ENCODE measurements at regions not wholly inside any gene's neighbourhood (a gene's known extent, or its start where the extent isn't known, plus 50 kb on each side); places are given as distances from the start of the nearest gene placed in this dataset.

DNA sequence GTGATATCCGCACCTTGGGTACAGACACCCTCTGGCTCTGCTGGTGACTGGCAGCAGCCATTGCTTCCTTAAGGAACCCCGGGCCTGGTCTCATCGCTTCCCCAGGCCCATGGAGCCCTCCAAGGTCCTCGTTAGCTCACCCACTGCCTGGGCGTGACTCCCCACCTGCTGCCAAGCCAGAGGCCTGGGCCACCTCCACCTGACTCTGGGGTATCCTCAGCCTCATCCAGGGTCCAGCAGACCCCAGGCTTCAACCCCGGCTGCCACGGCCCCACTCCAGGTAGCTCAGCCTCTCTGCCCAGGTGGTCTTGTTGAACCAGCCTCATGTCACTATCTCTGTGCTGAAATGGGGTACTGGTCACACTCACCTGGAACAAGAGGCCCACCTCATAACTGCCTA lies 337.9 kb downstream of the BRD1 start:
- H3K27ac Mint-ChIP-seq = no peak overlapping the region
- no peak for DNase-seq

DNA sequence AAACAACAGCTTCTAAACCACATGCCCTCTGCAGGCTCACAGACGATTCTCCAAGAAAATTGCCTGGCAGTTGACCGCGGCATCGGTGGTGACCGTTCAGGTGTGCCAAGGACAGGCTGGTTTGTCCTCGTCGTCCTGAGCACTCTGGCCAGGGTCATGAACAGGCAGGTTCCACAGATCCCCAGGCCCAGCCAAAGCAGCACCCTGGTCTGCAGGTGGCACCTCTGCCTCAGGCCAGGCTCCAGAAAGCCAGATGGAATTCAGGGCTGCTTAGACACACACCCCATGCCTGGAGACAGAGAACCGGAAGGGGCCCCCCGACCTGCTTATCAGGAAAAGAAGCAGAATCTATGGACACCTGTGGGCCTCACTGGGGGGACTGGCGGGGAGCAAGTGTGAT lies 338.7 kb downstream of the BRD1 start:
- Mint-ChIP-seq H3K27me3 (ENCODE audit: low read depth) (no peaks in the 10 kb centered on the region), H3K4me3 (no peak overlapping the region), H3K9me3 (no peaks in the 10 kb centered on the region), H3K4me1 (ENCODE audit: low read depth) (no peaks in the 10 kb centered on the region), H3K36me3 (ENCODE audit: insufficient read depth in 2 of 2) (no peaks in the 10 kb centered on the region), H3K27ac (no peak overlapping the region)
- ATAC-seq (replicated peaks in 1 of 2) (no peak), DNase-seq (no peak)

More for the DNA sequence above, 337.9 kb downstream of the BRD1 start:
- no peaks in the 10 kb centered on the region for H3K36me3 Mint-ChIP-seq (ENCODE audit: insufficient read depth in 2 of 2)
- no peak for ATAC-seq (replicated peaks in 1 of 2)
- no peaks in the 10 kb centered on the region for H3K27me3 Mint-ChIP-seq (ENCODE audit: low read depth)
- no peaks in the 10 kb centered on the region for H3K9me3 Mint-ChIP-seq
- H3K4me3 Mint-ChIP-seq = no peak overlapping the region
- H3K4me1 Mint-ChIP-seq (ENCODE audit: low read depth) = no peaks in the 10 kb centered on the region

DNA sequence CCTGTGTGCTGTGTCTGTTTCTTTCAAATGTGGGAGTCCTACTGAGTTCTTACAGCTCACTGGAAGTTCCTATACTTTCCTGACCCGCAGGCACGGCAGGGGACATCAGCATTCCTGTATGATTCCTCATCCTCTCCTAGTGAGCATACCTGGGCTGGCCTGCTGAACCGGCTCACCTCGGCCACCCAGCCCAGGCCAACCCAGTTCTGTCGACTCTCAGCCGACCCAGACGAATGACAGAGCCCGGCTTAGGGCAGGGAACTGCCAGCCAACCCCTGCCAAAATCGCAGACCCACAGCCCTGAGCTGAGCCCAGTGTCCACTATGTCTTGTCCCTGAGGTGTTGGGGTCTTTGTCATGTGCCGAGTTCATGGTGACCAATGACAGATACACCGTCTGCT lies 339.7 kb downstream of the BRD1 start:
- Mint-ChIP-seq H3K27ac (no peak overlapping the region), H3K4me3 (no peak overlapping the region), H3K4me1 (ENCODE audit: low read depth) (no peaks in the 10 kb centered on the region), H3K27me3 (ENCODE audit: low read depth) (no peaks in the 10 kb centered on the region), H3K9me3 (no peaks in the 10 kb centered on the region), H3K36me3 (ENCODE audit: insufficient read depth in 2 of 2) (no peaks in the 10 kb centered on the region)
- DNase-seq (no peak), ATAC-seq (replicated peaks in 1 of 2) (no peak)

DNA sequence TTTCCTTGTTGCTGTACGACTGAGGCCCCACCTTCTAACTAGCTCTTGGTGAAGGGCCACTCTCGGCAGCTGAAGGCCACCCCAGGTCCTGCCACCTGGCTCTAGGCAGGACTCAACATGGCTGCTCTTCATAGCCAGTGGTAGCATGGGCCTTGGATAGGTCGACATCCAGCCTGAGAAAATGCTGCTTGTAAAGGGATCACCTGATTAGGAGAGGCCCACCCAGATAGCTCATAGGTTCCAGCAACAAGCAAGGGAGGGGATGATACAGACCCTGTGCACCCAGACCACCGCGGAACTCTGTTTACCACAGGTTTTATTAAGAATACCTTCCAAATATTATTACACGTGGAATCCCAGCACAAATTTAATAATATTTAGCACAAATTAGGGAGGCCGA lies 341.4 kb downstream of the BRD1 start:
- Mint-ChIP-seq H3K27ac (no peak overlapping the region), H3K27me3 (ENCODE audit: low read depth) (peaks cover 6% of the 10 kb centered on the region), H3K36me3 (ENCODE audit: insufficient read depth in 2 of 2) (no peaks in the 10 kb centered on the region), H3K4me1 (ENCODE audit: low read depth) (peaks cover 5% of the 10 kb centered on the region), H3K4me3 (no peak overlapping the region), H3K9me3 (no peaks in the 10 kb centered on the region)
- no peak for ATAC-seq (replicated peaks in 1 of 2)
- DNase-seq = no peak

DNA sequence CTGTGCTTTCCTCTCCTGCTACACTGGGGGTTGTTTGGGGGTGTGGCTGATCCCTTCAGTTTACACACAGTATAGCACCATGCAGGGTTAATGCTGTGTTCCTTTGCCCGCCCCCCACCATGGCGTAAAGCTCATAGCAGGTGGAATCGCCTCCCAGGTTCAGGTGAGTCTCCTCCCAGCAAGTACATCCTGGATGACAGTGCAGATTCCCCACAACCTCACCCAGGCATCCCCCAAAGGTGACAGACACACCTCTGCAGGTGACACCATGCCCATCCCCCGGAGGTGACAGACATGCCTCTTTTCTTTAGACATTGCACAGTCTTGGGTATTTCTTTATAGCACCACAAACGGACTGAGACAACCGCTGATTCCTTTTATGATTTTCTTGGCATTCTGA lies 343.7 kb downstream of the BRD1 start:
- DNase-seq (no peak), ATAC-seq (replicated peaks in 1 of 2) (no peak)
- Mint-ChIP-seq H3K4me1 (ENCODE audit: low read depth) (peaks cover 5% of the 10 kb centered on the region), H3K27me3 (ENCODE audit: low read depth) (peaks cover 6% of the 10 kb centered on the region), H3K36me3 (ENCODE audit: insufficient read depth in 2 of 2) (no peaks in the 10 kb centered on the region), H3K27ac (no peak overlapping the region), H3K4me3 (no peak overlapping the region), H3K9me3 (no peaks in the 10 kb centered on the region)

DNA sequence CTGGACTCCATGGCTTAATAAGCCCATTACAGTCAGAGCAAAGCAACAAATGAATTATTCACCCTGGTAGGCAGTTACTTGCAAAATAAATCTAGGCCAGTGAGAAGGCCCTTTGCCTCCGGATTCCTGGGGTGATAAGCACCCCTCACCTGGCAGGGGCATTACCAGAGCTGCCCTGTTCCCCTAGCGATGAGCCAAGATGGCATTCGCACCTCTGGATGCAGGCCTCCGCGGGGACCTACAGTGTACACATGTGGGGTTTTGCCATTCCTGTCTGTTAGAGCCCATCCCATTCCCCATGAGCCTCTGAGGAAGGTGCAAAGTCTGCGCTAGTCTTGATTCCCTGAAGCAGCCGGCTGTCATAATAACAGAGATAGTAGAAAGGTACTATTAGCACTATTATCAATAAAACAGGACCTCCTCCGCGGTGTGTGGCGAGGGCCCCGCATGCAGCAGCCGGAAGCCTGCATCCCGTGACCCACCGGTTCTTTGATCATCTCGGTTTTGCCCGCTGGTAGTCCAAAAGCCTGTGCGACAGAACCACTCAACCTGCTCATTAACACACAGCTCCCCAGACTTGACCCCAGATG lies 344.3 kb downstream of the BRD1 start:
- H3K36me3 Mint-ChIP-seq (ENCODE audit: insufficient read depth in 2 of 2) = peaks cover 0 to 2% of the 10 kb centered on the region in 2 donors
- DNase-seq (no peak), ATAC-seq (replicated peaks in 1 of 2) (no peak)
- H3K27ac Mint-ChIP-seq = no peak overlapping the region
- peaks cover 6% of the 10 kb centered on the region for H3K27me3 Mint-ChIP-seq (ENCODE audit: low read depth)
- no peak overlapping the region for H3K4me3 Mint-ChIP-seq
- peaks cover 5% of the 10 kb centered on the region for H3K4me1 Mint-ChIP-seq (ENCODE audit: low read depth)
- peaks cover 0 to 2% of the 10 kb centered on the region in 2 donors for H3K9me3 Mint-ChIP-seq

DNA sequence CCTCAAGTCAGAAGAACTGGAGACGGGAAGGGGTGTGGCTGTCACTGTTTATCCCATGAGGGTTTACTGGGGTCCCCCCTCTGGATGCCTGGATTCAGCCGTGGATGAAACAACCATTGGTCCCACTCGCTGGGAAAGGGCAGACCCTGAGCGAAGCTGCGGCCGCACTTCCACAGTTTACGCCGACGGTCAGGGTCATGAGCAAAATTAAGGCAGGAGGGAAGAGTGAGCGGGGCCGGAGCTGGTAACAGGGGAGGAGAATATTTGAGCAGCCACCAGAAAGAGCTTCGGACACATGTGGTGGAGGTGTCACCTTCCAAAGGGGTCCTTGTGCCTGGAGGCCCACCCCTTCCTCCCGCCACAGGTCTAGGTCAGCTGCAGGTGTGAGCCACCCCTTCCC lies 344.9 kb downstream of the BRD1 start:
- DNase-seq (no peak), ATAC-seq (replicated peaks in 1 of 2) (no peak)
- Mint-ChIP-seq H3K27ac (no peak overlapping the region), H3K4me1 (ENCODE audit: low read depth) (peaks cover 5% of the 10 kb centered on the region), H3K4me3 (no peak overlapping the region), H3K27me3 (ENCODE audit: low read depth) (peaks cover 6% of the 10 kb centered on the region), H3K9me3 (peaks cover 0 to 2% of the 10 kb centered on the region in 2 donors), H3K36me3 (ENCODE audit: insufficient read depth in 2 of 2) (peaks cover 0 to 4% of the 10 kb centered on the region in 2 donors)

DNA sequence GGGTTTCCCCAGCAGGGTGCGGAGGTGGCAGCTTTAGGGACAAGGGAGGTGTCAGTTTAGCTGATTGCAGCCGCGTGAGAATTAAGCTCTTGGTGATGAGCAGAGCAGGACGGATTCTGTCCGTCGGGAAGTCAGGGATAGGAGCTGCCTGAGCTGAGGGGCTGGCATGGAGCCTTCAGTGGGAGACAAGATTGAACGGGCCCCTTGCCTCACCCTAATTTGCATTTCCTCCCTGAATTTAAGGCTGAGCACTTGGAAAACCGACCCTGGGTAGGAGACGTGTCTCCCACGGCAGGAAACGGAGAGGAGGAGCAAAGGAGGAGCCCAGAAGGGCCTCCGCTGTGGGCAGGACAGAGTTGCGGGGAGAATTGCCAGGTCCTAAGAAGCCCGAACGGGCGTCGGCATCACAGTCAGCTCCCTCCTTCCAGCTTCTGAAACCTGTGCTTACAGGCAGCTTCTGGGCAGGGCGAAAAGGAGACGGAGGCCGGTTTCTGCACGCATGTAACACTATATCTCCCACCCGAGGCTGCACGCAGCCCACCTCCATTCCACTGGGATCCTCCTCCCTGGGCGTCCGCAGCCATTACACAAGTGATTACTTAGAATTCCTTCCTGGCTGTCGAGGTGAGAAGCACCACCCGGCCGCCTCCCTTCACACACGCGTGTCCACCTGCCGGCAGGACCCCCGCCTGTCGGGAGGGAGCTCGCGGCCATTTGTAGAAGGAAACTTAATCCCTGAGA lies 345.8 kb downstream of the BRD1 start:
- H3K36me3 Mint-ChIP-seq (ENCODE audit: insufficient read depth in 2 of 2) = peaks cover 4 to 9% of the 10 kb centered on the region in 2 donors
- no peak overlapping the region for H3K27ac Mint-ChIP-seq
- peaks cover 5% of the 10 kb centered on the region for H3K4me1 Mint-ChIP-seq (ENCODE audit: low read depth)
- DNase-seq (no peak), ATAC-seq (replicated peaks in 1 of 2) (no peak)
- H3K27me3 Mint-ChIP-seq (ENCODE audit: low read depth) = peaks cover 6% of the 10 kb centered on the region
- H3K4me3 Mint-ChIP-seq = no peak overlapping the region
- peaks cover 4% of the 10 kb centered on the region in 2 donors for H3K9me3 Mint-ChIP-seq

DNA sequence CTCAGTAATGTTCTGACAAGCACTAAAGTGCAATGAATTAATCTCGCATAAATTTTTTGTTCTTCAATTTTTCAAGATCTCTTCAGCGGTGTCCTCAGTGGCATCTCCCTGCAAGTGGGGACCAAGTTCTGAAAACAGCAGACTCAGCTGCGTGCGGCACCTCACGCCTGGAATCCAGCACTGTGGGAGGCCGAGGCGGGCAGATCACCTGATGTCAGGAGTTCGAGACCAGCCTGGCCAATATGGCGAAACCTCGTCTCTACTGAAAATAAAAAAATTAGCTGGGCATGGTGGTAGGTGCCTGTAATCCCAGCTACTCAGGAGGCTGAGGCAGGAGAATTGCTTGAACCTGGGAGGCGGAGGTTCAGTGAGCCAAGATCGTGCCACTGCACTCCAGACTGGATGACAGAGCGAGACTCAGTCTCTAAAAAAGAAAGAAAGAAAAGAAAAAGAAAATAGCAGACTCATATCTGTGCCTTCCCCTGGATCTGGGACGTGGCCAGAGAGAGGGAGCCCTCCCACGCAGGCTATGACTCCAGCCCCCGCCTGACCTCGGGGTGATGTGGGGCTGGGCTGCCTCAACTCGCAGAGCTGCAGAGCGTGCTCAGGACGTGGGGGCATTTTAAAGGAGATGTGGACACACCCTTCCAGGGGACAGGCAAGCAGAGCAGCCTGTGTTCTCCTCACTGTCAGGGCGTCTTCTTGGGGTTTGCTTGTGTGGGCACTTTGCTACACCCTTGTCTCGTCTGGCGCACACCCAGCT lies 346.6 kb downstream of the BRD1 start:
- Mint-ChIP-seq H3K4me3 (no peak overlapping the region), H3K4me1 (ENCODE audit: low read depth) (peaks cover 5% of the 10 kb centered on the region), H3K27ac (no peak overlapping the region), H3K27me3 (ENCODE audit: low read depth) (peaks cover 6% of the 10 kb centered on the region), H3K36me3 (ENCODE audit: insufficient read depth in 2 of 2) (peaks cover 8 to 11% of the 10 kb centered on the region in 2 donors), H3K9me3 (peaks cover 6 to 9% of the 10 kb centered on the region in 2 donors)
- DNase-seq = no peak
- no peak for ATAC-seq (replicated peaks in 1 of 2)

DNA sequence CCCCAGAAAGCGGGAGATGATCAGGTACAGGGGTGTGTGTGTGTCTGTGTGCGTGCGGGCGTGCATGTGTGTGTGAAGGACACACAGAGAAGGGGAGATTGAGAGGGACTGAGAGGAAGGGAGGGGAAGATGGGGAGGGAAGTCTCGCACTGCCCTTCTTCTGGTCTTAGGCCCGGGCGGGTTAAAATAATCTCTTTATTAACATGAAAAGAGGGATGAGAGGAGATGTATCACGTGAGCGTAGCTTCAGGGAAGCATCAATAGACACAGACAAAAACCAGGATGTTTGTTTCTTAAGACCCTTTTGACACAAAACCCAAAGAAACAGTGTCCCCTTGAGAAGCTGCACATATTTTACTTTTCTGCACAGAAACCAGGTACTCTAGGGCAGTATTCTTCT lies 347.3 kb downstream of the BRD1 start:
- no peak for ATAC-seq (replicated peaks in 1 of 2)
- peaks cover 5% of the 10 kb centered on the region for H3K4me1 Mint-ChIP-seq (ENCODE audit: low read depth)
- no peak for DNase-seq
- peaks cover 6 to 9% of the 10 kb centered on the region in 2 donors for H3K9me3 Mint-ChIP-seq
- no peak overlapping the region for H3K27ac Mint-ChIP-seq
- no peak overlapping the region for H3K4me3 Mint-ChIP-seq
- peaks cover 8 to 12% of the 10 kb centered on the region in 2 donors for H3K36me3 Mint-ChIP-seq (ENCODE audit: insufficient read depth in 2 of 2)
- peaks cover 6% of the 10 kb centered on the region for H3K27me3 Mint-ChIP-seq (ENCODE audit: low read depth)

DNA sequence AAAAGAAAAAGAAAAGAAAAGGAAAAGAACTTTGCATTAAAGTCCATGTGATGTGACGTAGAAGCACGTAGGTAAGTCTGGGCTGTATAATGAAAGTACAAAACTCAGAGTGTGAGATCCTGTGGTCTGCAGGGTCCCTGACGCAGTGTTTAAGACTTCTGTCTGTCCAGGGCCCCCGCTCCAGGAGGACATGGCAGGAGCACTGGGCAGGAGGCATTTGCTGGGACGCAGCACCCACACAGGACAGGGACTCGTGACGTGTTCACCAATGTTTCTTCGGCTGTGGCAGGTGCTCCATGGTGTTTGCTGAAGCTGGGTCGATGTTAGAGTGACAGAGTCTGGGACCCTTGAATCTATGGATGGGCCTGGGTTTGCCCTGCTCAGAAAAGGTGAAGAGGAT lies 348.1 kb downstream of the BRD1 start:
- peaks cover 8 to 12% of the 10 kb centered on the region in 2 donors for H3K36me3 Mint-ChIP-seq (ENCODE audit: insufficient read depth in 2 of 2)
- no peak overlapping the region for H3K4me3 Mint-ChIP-seq
- ATAC-seq (replicated peaks in 1 of 2) (no peak), DNase-seq (no peak)
- H3K9me3 Mint-ChIP-seq = peaks cover 6 to 9% of the 10 kb centered on the region in 2 donors
- H3K27me3 Mint-ChIP-seq (ENCODE audit: low read depth) = peaks cover 6% of the 10 kb centered on the region
- peaks cover 5% of the 10 kb centered on the region for H3K4me1 Mint-ChIP-seq (ENCODE audit: low read depth)
- no peak overlapping the region for H3K27ac Mint-ChIP-seq

DNA sequence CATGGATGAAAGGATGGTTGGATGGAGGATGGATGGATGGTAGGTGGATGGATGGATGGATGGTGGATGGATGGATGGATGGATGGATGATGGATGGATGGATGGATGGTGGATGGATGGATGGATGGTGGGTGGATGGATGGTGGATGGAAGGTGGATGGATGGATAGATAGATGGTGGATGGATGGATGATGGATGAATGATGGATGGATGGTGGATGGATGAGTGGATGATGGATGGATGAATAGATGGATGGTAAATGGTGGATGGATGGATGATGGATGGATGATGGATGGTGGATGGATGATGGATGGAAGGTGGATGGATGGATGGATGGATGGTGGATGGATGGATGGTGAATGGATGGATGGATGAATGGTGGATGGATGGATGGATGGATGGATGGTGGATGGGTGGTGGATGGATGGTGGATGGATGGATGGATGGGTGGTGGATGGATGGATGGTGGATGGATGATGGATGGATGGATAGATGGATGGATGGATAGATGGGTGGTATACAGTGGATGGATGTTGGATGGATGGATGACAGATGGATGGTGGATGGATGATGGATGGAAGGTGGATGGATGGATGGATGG lies 350.8 kb downstream of the BRD1 start:
- no peak for ATAC-seq (replicated peaks in 1 of 2)
- Mint-ChIP-seq H3K4me1 (ENCODE audit: low read depth) (peaks cover 5% of the 10 kb centered on the region), H3K4me3 (no peak overlapping the region), H3K9me3 (peaks cover 6 to 9% of the 10 kb centered on the region in 2 donors), H3K27me3 (ENCODE audit: low read depth) (peaks cover 6% of the 10 kb centered on the region), H3K36me3 (ENCODE audit: insufficient read depth in 2 of 2) (peaks cover 8 to 12% of the 10 kb centered on the region in 2 donors), H3K27ac (no peak overlapping the region)
- no peak for DNase-seq

DNA sequence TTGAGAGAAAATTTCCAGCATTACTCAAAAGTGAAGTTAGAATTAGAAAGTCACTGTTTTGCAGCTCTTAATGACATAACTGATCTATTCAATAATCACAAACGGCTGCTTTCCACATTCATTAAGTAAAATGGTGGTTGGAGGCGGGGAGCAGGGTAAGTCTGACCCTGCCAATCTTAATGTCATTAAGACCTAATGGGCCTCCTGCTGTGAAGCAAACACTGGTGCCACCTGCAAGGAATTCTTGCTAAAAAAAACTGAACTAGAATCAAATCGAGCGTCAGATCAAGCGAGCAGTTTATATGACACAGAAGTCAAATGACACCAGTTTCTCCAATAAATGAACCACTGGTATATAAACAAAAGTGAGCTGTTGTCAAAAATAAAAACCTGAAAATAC lies 351.5 kb downstream of the BRD1 start:
- Mint-ChIP-seq H3K36me3 (ENCODE audit: insufficient read depth in 2 of 2) (peaks cover 8 to 12% of the 10 kb centered on the region in 2 donors), H3K4me3 (no peak overlapping the region), H3K27ac (no peak overlapping the region), H3K9me3 (peaks cover 6 to 9% of the 10 kb centered on the region in 2 donors), H3K4me1 (ENCODE audit: low read depth) (no peaks in the 10 kb centered on the region), H3K27me3 (ENCODE audit: low read depth) (no peaks in the 10 kb centered on the region)
- DNase-seq (no peak), ATAC-seq (replicated peaks in 1 of 2) (no peak)
